A549 (cell line): ENCODE measurements at regions not wholly inside any gene's neighbourhood (a gene's known extent, or its start where the extent isn't known, plus 50 kb on each side); places are given as distances from the start of the nearest gene placed in this dataset.

Source experiments
- CTCF ChIP-seq: fragments of >200 bp; sonication (Bioruptor Twin); formaldehyde crosslinking; IDR thresholded peaks from 3 replicates; pipeline ENCODE4 v1.5.1; 2016
- HES2 ChIP-seq: fragments of >200 bp; sonication (Bioruptor Twin); formaldehyde crosslinking; IDR thresholded peaks from 2 replicates; pipeline ENCODE4 v1.6.1; 2016
- NFE2L2 ChIP-seq: fragments of 150-350 bp; conservative IDR thresholded peaks from 2 replicates; pipeline ENCODE4 v1.6.1; 2014; ENCODE audit warnings: low read length
- PBX3 ChIP-seq: IDR thresholded peaks from 2 replicates; pipeline ENCODE4 v1.6.1; 2012
- POLR2A ChIP-seq: IDR thresholded peaks from 2 replicates; pipeline ENCODE4 v1.6.1; 2012; ENCODE audit warnings: mild to moderate bottlenecking, low read length
- USF2 ChIP-seq: fragments of 450-650 bp; IDR thresholded peaks from 2 replicates; pipeline ENCODE4 v1.6.1; 2014; ENCODE audit warnings: antibody characterized with exemption

- TF ChIP-seq POLR2A (no peak), CTCF (no peak), NFE2L2 (no peak), HES2 (no peak), PBX3 (no peak), USF2 (no peak)
Observed at GRCh38 chr2:105677901-105678300, 66.8 kb upstream of the NCK2 start.
